ENCODE measurements at regions not wholly inside any gene's neighbourhood (a gene's known extent, or its start where the extent isn't known, plus 50 kb on each side); places are given as distances from the start of the nearest gene placed in this dataset.
"Not testable (repeated sequence)": the region's sequence is repeated elsewhere in the genome, so short reads cannot be mapped to it uniquely, and the experiment has no call there.

DNA sequence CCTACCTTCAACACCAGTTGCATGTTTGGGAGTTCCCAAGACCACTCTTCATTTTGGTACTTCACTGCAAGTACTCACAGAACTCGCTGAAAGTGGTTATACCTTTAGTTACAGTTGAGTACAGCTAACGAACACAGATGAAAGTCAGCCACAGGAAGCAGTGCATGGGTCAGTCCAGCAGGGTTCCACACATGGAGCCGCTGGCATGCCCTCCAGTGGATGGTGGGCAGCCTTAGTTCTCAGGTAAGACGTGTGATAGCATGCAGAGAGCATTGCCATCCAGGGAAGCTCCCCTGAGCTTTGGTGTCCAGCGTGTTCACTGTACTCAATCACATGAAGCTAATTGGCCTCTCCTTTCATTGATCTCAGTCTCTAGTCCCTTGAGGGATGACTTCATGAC, 815.3 kb downstream of the RNF144A start:
- no peak for DNase-seq

GRCh38 chr2:7736646-7737305, 819.6 kb downstream of the RNF144A start:
- no peak for DNase-seq

GRCh38 chr2:7738596-7738995, 821.4 kb downstream of the RNF144A start:
- DNase-seq, result no peak

GRCh38 chr2:7740114-7740513, 822.9 kb downstream of the RNF144A start:
- no peak for DNase-seq

GRCh38 chr2:7742301-7742700, 825.1 kb downstream of the RNF144A start:
- no peak for DNase-seq

DNA sequence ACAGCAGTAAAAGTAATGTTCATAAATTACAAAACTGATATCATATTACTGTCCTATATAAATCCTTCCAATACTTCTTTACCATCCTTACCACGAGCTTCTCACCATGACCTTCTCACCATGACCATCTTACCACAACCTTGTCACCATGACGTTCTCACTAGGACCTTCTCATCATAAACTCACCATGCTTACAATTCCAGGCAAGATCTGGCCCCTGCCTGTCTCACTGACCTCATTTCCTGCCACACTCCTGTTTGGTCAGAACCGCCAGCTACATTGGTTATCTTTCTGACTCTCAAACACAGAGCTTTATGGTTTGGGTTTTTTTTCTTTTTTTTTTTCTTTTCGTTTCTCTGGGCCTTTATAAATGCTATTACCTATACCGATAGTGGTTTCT, 827.6 kb downstream of the RNF144A start:
- DNase-seq, result no peak

DNA sequence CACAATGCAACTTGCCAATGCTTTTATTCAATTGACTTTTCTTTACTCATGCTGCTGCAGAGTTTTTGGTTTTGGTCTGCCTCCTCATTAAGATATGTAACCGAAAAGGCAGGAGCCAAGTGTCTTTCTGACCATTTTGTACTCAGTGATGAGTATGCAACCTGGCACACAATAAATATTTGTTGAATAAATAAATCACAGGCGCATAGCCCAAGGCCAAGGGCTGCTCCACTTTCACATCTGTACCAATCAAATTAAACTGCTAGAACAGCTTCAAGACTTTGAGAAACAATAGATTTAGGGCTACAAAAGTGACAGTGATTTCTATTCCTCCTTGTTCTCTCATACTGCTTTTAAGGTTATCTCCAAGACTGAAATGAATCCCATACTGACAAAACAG, 828.2 kb downstream of the RNF144A start:
- DNase-seq, result no peak

- no peak for DNase-seq
These were observed 831.7 kb downstream of the RNF144A start for GRCh38 chr2:7748717-7749415.

DNA sequence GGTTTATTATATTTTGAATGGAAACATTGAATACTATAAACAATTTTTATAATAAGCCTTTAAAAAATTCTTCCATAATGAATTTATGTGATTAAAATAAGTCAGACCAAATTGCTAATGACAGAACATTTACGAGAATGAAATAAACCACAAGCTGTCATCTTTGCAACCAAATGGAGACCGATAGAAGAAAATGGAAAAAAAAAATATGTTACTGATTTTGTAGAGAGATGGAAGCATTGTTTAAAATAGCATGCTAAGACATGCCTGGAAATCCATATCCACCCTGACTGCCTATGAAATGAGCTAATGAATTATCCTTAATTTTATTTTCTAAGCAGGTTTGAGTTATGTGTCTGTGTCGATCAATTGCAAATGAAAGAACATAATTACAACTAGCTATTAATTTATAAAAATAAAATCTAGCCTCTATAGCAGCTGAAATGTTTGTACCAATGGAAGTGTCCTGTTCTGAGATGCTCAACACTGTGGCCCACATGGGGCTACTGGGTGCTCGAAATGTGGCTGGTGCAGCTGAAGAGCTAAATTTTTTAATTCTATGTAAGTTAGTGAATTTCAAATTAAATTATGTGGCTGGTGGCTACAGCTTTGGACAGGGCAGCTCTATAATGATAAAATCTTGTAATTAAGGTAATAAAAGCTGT, 832.8 kb downstream of the RNF144A start:
- no peak for DNase-seq

GRCh38 chr2:7752291-7752690, 835.1 kb downstream of the RNF144A start:
- no peak for DNase-seq

DNA sequence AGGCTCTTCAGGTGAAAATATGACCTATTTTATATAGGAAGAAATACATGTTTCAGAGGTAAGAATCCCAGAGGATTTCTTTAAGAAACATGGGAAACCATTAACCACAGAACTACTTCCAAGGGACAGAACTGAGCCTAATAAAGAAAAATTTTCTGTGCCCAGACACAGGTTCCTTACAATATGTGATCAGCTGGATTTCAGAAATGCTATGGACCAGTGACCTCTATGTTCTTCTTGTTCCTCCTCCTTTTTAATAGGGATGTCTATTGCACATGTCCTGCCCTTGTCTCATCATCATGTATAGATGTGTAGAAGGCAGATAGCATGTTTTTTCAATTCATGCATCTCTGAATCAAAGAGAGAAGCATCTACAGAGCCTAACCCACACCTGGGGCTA, 836.6 kb downstream of the RNF144A start:
- no peak for DNase-seq

- no peak for DNase-seq
These were observed 838.7 kb downstream of the RNF144A start for GRCh38 chr2:7755879-7756278.

DNA sequence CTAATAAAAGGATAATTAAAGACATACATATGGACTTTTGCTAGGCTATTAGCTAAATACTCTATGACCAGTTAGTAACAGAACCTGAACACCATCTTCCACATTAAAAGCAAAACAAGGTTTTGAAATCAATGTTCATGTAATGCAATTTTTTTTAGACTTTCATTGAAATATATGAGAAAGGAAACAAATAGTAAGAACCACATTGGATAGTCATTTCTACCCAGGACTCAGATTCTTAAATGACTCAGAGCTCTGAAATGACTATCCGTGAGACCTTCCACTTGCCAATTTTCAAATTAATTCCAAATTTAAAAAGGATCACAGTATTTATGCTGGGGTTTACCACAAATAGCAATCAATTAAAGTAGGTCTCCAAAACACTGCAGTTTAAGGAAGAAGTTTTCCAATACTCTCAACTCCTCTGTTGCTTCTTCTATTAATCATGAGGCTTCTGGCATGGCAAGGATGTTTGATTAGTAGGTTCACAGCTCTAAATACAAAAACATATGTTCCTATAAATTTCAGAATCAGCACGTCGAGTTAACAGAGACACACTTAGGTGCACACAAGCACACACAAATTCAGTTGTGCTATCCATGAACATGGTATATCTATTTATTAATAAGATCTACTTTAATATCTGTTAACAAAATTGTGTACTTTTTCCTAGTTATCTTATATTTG, 841.0 kb downstream of the RNF144A start:
- DNase-seq, result no peak

GRCh38 chr2:7759898-7760297, 842.7 kb downstream of the RNF144A start:
- DNase-seq, result no peak

GRCh38 chr2:7763418-7763817, 846.2 kb downstream of the RNF144A start:
- DNase-seq, result not testable (repeated sequence)

DNA sequence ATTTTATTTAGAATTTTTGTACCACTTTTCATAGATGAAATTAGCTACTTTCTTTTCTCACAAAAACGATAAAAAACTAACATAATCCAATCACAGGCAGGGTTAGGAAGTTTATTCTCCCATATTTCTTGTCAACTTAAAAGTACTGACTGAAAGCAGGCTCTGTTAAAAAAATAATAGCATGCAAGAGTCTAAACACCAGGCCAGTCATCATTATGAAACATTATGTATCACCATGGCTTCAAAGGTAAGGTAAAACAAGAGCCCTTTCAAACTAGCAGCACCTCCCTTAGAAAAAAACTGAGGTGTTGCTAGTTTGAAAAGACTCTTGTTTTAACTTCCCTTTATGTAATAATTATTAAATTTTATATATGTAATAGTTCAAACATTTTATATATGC, 848.0 kb downstream of the RNF144A start:
- DNase-seq, result no peak

GRCh38 chr2:7766088-7766722, 849.0 kb downstream of the RNF144A start:
- DNase-seq, result no peak

GRCh38 chr2:7766978-7767565, 849.9 kb downstream of the RNF144A start:
- DNase-seq, result no peak

GRCh38 chr2:7767902-7768301, 850.7 kb downstream of the RNF144A start:
- DNase-seq, result no peak

GRCh38 chr2:7771781-7772180, 854.6 kb downstream of the RNF144A start:
- DNase-seq, result no peak

DNA sequence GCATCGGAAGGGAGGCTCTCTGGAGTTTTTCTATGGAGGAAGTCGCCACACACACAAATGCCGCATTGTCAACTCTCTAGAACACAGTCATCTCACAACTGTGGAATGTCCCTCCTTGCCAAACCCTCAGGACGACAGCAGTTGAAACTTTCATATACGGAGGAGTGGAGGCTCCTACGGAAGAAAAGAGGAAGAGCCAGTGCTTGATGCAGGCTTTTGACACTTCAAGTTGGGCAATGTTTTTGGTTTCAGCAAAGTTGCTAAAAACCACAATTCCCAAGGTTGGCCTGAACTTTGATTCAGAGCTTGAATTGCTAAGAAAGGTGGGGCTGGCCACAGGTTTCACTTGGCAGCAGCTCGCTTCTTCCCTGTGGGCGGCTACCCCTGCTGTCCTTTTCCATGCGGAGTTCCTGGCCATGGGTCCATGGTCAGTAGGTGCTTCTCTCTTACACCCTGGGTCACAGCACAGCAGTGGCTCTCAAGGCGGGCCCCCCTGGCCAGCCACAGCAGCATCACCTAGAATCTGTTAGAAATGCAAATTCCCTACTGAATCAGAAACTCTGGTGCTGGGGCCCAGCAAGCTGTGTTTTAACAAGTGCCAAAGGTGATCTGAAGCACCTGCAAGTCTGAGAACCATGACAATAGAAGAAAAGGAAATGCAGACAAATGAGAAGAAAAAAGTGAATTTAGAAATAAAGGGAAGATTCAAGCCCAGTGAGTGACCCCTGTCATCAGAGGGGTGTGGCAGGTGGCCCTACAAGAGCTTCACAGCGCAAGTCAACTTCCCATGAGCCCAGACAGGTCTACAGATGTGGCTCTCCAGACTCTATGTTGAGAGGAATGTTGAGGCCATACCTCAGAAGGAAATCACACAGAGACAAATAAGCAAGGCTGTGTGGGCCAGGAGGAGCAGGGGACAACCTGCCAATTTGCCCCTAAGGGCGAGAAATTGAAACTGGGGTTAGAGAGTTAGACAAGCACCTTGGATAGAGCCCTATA, 856.4 kb downstream of the RNF144A start:
- no peak for DNase-seq

Data from GOT3 (cell line).